Glutamatergic neuron (in vitro differentiated cells): ENCODE measurements at regions not wholly inside any gene's neighbourhood (a gene's known extent, or its start where the extent isn't known, plus 50 kb on each side); places are given as distances from the start of the nearest gene placed in this dataset.
A peak's percentile ranks its signal among the peaks of the same experiment; 100 is the strongest.

Source experiments
- DNase-seq: peaks from one replicate; pipeline ENCODE4 v3.0.0; 2022
- H3K27ac Mint-ChIP-seq: one replicate; pipeline ENCODE4 v1.8.0; 2020; ENCODE audit warnings: mild to moderate bottlenecking, mixed read lengths, inconsistent platforms; ENCODE audit not compliant: unreplicated experiment
- H3K27me3 Mint-ChIP-seq: one replicate; pipeline ENCODE4 v1.8.0; 2020; ENCODE audit warnings: mild to moderate bottlenecking, moderate library complexity, mixed read lengths, inconsistent platforms; ENCODE audit not compliant: unreplicated experiment
- H3K36me3 Mint-ChIP-seq: one replicate; pipeline ENCODE4 v1.8.0; 2020; ENCODE audit warnings: mild to moderate bottlenecking, mixed read lengths, inconsistent platforms; ENCODE audit not compliant: unreplicated experiment
- H3K4me1 Mint-ChIP-seq: one replicate; pipeline ENCODE4 v1.8.0; 2020; ENCODE audit warnings: mild to moderate bottlenecking, low read depth, mixed read lengths, inconsistent platforms; ENCODE audit not compliant: unreplicated experiment
- H3K4me3 Mint-ChIP-seq: one replicate; pipeline ENCODE4 v1.8.0; 2020; ENCODE audit warnings: mild to moderate bottlenecking, mixed read lengths, inconsistent platforms; ENCODE audit not compliant: unreplicated experiment
- H3K9me3 Mint-ChIP-seq: one replicate; pipeline ENCODE4 v1.8.0; 2020; ENCODE audit warnings: mild to moderate bottlenecking, moderate library complexity, mixed read lengths, inconsistent platforms; ENCODE audit not compliant: unreplicated experiment
- TF ChIP-seq, protein P1 (sequence below): fragments of 200-600 bp; sonication (generic); IDR thresholded peaks from one replicate; pipeline ENCODE4 v1.5.0; 2021; ENCODE audit not compliant: partially characterized antibody, unreplicated experiment

DNA sequence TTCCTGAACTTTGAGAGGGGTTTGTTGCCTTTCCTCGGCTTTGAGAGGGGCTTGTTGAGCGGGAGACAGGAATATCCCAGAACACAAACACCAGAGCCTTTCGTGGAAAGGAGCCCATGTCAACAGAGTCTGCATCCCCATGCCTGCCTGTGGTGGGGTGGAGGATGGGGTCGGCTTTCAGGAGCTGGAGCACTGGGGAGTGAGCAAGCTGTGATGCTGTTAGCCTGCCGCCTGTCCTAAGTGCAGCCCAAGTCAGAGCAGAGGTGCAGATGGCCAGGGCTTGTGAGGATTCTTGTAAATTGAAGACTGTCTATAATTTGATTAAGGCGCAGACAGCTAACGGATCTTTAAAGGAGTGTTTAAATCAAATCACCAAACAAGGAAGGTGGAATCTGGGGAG, 103.3 kb upstream of the ANK2 start:
- peaks cover 5% of the 10 kb centered on the region for H3K36me3 Mint-ChIP-seq
- peak overlapping the region; percentile 81 for H3K27ac Mint-ChIP-seq
- TF ChIP-seq, protein P1, sequence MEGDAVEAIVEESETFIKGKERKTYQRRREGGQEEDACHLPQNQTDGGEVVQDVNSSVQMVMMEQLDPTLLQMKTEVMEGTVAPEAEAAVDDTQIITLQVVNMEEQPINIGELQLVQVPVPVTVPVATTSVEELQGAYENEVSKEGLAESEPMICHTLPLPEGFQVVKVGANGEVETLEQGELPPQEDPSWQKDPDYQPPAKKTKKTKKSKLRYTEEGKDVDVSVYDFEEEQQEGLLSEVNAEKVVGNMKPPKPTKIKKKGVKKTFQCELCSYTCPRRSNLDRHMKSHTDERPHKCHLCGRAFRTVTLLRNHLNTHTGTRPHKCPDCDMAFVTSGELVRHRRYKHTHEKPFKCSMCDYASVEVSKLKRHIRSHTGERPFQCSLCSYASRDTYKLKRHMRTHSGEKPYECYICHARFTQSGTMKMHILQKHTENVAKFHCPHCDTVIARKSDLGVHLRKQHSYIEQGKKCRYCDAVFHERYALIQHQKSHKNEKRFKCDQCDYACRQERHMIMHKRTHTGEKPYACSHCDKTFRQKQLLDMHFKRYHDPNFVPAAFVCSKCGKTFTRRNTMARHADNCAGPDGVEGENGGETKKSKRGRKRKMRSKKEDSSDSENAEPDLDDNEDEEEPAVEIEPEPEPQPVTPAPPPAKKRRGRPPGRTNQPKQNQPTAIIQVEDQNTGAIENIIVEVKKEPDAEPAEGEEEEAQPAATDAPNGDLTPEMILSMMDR: no peak
- peaks cover 15% of the 10 kb centered on the region for H3K27me3 Mint-ChIP-seq
- H3K4me3 Mint-ChIP-seq: peak overlapping the region; percentile 81
- H3K4me1 Mint-ChIP-seq: peaks cover 66% of the 10 kb centered on the region
- DNase-seq: peak; percentile 58
- H3K9me3 Mint-ChIP-seq: peaks cover 20% of the 10 kb centered on the region

DNA sequence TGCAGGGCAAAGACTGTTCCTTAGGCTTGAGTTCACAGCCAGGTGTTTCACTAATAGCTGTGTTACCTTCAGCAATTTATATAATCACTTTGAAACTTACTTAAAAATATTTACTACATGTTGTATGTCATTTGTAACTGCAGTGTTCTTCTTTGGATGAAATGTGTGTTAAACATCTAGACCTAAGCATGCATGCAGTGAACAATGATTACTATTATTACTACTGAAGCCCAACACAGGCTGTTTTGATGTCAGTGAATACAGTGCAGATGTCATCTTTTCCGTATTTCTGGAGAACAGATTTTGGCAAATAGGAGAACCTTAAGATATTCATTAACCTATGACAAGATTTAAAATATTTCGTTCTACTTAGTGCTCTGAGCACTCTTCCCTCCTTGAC, 101.8 kb upstream of the ANK2 start:
- Mint-ChIP-seq H3K4me1 (peaks cover 75% of the 10 kb centered on the region), H3K9me3 (peaks cover 20% of the 10 kb centered on the region), H3K27ac (peak overlapping the region; percentile 95), H3K36me3 (peaks cover 5% of the 10 kb centered on the region), H3K4me3 (peak overlapping the region; percentile 84), H3K27me3 (peaks cover 15% of the 10 kb centered on the region)
- DNase-seq: no peak
- TF ChIP-seq, protein P1: no peak

DNA sequence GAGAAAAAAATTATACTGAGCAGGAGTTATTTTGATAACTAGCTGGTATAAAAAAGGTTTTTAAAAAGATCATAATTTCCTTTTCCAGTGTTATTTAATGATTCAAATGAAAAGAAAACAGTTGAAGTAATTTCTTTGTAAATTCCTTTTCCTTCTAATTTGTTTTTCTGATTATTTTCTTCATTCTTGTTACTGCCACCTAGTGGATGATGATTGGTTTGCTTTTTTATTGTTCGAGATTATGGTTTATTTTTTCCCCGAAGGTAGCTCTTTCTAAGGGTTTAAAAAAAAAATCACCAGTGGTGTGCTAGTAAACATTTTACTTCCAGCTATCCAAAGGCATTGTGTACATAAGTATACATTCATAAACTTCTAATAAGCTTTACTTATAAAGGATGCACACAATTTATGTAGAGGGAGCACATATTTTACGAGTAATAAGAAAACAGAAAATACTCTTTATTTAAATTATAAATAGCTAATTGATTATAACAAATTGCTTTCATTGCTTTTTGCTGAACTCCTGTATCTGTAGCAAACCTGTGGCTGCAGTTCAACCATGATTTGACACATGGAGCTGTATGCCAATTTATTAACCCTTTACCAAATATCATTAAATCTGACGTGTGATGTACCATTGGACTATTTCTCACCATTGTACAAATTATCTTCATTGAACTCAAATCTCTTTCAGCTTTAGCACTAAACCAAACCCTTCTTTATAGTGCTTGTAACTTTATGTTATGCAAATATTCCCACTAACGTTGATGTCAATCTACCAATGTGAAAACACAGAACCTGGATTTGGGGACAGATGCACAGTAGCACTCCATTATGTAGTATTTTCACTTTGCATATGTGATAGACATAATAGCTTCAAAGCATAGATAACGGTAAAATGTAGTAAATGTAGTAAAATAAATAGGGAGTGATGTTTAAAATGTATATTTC, 97.8 kb upstream of the ANK2 start:
- no peaks in the 10 kb centered on the region for H3K36me3 Mint-ChIP-seq
- TF ChIP-seq, protein P1: peak; percentile 90
- H3K27ac Mint-ChIP-seq: peak overlapping the region; percentile 88
- DNase-seq: no peak
- H3K27me3 Mint-ChIP-seq: peaks cover 12% of the 10 kb centered on the region
- H3K9me3 Mint-ChIP-seq: peaks cover 12% of the 10 kb centered on the region
- H3K4me3 Mint-ChIP-seq: peak overlapping the region; percentile 3
- H3K4me1 Mint-ChIP-seq: peaks cover 69% of the 10 kb centered on the region

DNA sequence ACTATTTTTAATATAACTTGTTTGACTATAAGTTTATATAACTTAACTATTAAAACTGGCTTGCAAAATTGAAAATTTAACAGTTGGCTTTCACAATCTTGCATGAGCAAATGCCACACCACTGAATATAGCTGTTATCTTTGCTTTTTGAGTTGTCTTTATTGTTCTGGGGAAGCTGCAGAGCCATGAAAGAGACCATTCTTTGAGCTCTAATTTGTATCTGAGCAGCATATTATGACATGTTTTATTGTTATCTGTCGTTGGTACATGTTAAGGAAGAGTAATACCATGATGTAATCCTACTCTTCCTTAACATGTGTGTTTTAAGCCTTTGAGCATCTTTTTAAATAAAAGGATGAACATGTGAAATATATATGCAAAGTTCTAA, 97.1 kb upstream of the ANK2 start:
- TF ChIP-seq, protein P1: no peak
- Mint-ChIP-seq H3K4me3 (peak overlapping the region; percentile 20), H3K9me3 (peaks cover 17% of the 10 kb centered on the region), H3K4me1 (peaks cover 66% of the 10 kb centered on the region), H3K27ac (peak overlapping the region; percentile 88), H3K27me3 (peaks cover 15% of the 10 kb centered on the region), H3K36me3 (no peaks in the 10 kb centered on the region)
- DNase-seq: no peak

DNA sequence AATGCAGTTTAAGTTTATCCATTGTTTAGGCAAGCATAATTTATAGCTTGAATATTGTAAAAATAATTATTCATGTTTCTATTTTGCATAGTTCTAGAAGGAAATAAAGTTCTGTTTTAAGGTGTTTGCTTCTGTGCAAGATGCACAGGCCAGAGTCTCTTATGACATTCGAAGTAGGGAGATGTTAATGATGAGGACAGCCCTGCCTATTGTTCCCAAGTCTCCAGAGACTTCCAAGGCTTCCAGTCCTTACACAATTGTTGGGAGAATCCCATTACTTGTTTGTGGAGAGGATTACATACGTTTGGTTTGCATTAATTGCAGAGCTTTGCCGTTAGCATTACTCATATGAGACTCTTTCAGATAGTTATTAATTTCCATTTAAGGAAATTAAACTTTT, 96.2 kb upstream of the ANK2 start:
- Mint-ChIP-seq H3K4me3 (peak overlapping the region; percentile 65), H3K27ac (peak overlapping the region; percentile 88), H3K9me3 (peaks cover 15% of the 10 kb centered on the region), H3K36me3 (no peaks in the 10 kb centered on the region), H3K4me1 (peaks cover 58% of the 10 kb centered on the region), H3K27me3 (peaks cover 10% of the 10 kb centered on the region)
- DNase-seq: no peak
- TF ChIP-seq, protein P1: no peak
